RWPE2 (cell line): ENCODE measurements at regions not wholly inside any gene's neighbourhood (a gene's known extent, or its start where the extent isn't known, plus 50 kb on each side); places are given as distances from the start of the nearest gene placed in this dataset.

Source experiments
- ATAC-seq: fragments of 200-7000 bp; cut with Tn5 transposase; 3 replicates; pipeline ENCODE4 v1.9.1; 2021; ENCODE audit warnings: low read depth
- DNase-seq: peaks from one replicate; pipeline ENCODE4 v3.0.0-alpha.2; 2020; ENCODE audit warnings: low spot score
- H3K27ac ChIP-seq: fragments of 450-650 bp; 2 replicates; pipeline ENCODE4 v1.5.1; 2017; ENCODE audit warnings: mild to moderate bottlenecking; ENCODE audit not compliant: poor library complexity, severe bottlenecking
- H3K27me3 ChIP-seq: fragments of 250-450 bp; sonication (Bioruptor Pico); 2 replicates; pipeline ENCODE4 v1.5.1; 2021; ENCODE audit warnings: mild to moderate bottlenecking, moderate library complexity; ENCODE audit not compliant: insufficient read depth, poor library complexity, severe bottlenecking
- H3K36me3 ChIP-seq: fragments of 250-450 bp; sonication (Bioruptor Pico); 2 replicates; pipeline ENCODE4 v1.5.1; 2020; ENCODE audit warnings: low read depth, mild to moderate bottlenecking, moderate library complexity
- H3K4me1 ChIP-seq: fragments of 250-450 bp; sonication (Bioruptor Pico); 2 replicates; pipeline ENCODE4 v1.5.1; 2021; ENCODE audit warnings: mild to moderate bottlenecking, moderate library complexity; ENCODE audit not compliant: insufficient read depth, poor library complexity, severe bottlenecking
- H3K4me3 ChIP-seq: fragments of 250-450 bp; sonication (Bioruptor Pico); 2 replicates; pipeline ENCODE4 v1.5.1; 2021; ENCODE audit warnings: mild to moderate bottlenecking, moderate library complexity; ENCODE audit not compliant: severe bottlenecking
- H3K9me3 ChIP-seq: fragments of 250-450 bp; sonication (Bioruptor Pico); 2 replicates; pipeline ENCODE4 v1.5.1; 2021; ENCODE audit warnings: mild to moderate bottlenecking, moderate library complexity; ENCODE audit not compliant: severe bottlenecking
- TF ChIP-seq, protein P1 (sequence below): fragments of 450-650 bp; IDR thresholded peaks from one replicate; pipeline ENCODE4 v1.5.1; 2017; ENCODE audit warnings: mild to moderate bottlenecking, moderate library complexity; ENCODE audit not compliant: poor library complexity, severe bottlenecking

DNA sequence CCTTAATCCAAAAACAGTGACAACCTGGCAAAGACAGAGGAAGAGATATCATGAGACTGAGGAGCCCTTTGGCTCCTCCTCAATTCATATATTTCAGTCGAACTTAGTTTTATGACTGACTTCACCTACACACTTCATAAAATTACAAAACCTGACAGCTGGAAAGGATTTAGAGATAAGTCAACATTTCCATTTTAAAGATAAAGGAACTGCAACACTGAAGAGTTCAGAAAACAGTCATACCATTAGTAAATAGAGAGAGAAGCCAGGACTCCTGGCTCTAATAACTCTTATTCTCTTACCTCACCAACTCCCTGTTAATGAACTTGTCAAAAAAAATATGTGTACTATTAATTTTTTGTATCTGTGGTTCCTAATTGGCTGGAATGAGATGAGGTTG is 141.0 kb upstream of the COL1A2 start:
- DNase-seq (no peak), ATAC-seq (no peak)
- H3K4me1 ChIP-seq: no peaks in the 10 kb centered on the region
- TF ChIP-seq, protein P1, sequence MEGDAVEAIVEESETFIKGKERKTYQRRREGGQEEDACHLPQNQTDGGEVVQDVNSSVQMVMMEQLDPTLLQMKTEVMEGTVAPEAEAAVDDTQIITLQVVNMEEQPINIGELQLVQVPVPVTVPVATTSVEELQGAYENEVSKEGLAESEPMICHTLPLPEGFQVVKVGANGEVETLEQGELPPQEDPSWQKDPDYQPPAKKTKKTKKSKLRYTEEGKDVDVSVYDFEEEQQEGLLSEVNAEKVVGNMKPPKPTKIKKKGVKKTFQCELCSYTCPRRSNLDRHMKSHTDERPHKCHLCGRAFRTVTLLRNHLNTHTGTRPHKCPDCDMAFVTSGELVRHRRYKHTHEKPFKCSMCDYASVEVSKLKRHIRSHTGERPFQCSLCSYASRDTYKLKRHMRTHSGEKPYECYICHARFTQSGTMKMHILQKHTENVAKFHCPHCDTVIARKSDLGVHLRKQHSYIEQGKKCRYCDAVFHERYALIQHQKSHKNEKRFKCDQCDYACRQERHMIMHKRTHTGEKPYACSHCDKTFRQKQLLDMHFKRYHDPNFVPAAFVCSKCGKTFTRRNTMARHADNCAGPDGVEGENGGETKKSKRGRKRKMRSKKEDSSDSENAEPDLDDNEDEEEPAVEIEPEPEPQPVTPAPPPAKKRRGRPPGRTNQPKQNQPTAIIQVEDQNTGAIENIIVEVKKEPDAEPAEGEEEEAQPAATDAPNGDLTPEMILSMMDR: no peak
- no peak overlapping the region for H3K4me3 ChIP-seq
- H3K9me3 ChIP-seq: no peaks in the 10 kb centered on the region
- no peaks in the 10 kb centered on the region for H3K27me3 ChIP-seq
- no peaks in the 10 kb centered on the region for H3K36me3 ChIP-seq
- H3K27ac ChIP-seq: no peak overlapping the region

DNA sequence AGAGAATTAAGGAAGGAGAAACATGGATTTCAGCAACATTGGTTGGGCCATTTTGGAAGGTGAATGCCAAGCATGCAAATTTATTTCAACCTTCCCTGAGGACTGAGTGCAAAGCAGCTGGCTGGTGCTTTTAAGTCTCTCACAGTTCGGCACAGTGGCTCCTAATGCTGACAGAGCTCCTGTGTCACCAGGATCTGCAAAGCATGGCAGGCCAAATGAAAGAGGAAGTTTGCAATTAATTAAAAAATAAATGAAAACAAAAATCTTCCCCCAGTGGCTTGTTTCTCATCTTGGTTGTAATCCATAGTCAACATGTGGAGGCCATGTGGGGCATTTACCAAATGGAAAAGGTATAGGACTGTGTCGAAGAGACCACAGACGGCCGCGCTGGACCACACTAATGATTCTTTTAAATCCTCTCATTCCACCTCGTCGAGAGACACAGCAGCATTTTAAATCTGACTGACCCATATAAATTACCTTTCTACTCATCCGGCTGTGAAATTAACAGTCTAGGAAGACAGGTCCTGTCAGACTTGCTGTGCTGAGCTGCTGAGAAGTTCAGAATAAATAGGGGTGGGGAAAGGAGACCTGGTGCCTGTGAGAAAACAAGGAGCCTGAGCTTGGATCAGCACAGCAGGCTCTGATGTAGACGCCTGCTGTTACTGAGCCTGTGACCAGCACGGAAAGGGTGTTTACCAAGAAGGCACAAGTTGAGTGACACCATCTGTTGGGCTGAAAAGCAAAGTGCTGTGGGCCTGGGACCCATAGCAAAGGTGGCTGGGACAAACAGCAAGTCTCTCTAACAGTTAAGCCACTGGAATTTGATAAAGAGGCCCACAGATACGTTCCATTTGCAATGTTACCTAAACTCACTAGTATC is 136.0 kb upstream of the COL1A2 start:
- Histone ChIP-seq H3K9me3 (no peaks in the 10 kb centered on the region), H3K4me1 (no peaks in the 10 kb centered on the region), H3K36me3 (no peaks in the 10 kb centered on the region), H3K4me3 (no peak overlapping the region), H3K27ac (no peak overlapping the region), H3K27me3 (no peaks in the 10 kb centered on the region)
- ATAC-seq: no peak
- DNase-seq: no peak
- TF ChIP-seq, protein P1: no peak

DNA sequence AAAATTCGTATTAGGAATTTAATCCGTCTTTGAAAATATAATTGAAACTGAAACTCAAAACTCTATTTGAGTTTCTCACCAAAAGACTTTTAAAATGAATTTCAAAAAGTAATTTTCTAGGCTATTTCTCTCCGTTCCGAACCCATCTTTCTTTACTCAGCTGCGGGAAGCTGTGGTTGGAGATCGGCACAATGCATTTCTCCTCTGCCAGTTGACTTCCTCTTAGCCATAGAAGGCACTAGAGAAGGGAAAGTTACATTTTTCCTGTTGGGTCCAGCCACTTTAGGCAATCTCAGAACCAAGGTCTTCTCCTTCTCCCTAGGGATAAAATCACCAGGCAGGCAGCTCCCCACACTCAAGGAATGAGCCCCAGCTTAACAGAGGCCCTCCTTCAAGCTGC is 133.6 kb upstream of the COL1A2 start:
- Histone ChIP-seq H3K36me3 (no peaks in the 10 kb centered on the region), H3K4me3 (no peak overlapping the region), H3K9me3 (no peaks in the 10 kb centered on the region), H3K27me3 (no peaks in the 10 kb centered on the region), H3K4me1 (no peaks in the 10 kb centered on the region), H3K27ac (no peak overlapping the region)
- no peak for DNase-seq
- no peak for ATAC-seq
- TF ChIP-seq, protein P1: no peak

DNA sequence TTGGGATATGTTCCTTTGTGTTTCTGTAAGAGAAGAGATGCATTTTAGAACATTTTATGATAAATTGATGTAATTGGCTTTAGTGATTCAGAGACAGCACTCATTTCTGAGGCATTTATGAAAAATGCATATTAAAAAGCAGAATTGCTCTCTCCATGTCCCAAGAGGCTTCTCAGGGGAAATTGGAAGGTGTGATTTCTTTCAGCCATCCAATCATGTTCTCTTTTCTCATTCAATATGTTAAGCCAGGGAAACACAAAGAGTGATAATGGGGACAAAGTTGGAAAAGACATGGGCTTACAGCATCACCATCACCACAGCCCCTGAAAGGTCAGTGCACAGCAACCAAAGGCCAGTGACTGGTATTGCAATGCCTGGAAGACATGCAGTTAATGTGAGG is 129.9 kb upstream of the COL1A2 start:
- Histone ChIP-seq H3K27ac (no peak overlapping the region), H3K36me3 (no peaks in the 10 kb centered on the region), H3K4me3 (no peak overlapping the region), H3K27me3 (no peaks in the 10 kb centered on the region), H3K9me3 (no peaks in the 10 kb centered on the region), H3K4me1 (no peaks in the 10 kb centered on the region)
- ATAC-seq: no peak
- TF ChIP-seq, protein P1: no peak
- DNase-seq: no peak

DNA sequence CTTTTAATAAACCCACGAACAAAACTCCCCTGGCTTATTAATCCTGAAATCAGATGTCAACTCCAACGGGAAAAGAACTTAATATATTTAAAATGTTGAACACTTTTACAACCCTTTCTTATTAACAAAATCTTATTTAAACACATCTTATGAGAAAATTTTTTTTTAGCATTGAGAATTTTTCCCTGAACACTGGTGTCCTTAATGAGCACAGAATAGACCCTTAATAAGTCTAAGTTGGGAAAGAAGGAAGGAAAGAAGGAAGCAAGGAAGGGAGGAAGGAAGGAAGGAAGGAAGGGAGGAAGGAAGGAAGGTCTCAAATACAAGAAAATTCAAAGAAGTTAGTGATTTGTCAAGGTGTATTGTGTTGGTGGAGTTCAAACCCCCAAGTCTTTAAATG is 129.2 kb upstream of the COL1A2 start:
- DNase-seq: no peak
- H3K36me3 ChIP-seq: no peaks in the 10 kb centered on the region

More for the DNA sequence above, 129.2 kb upstream of the COL1A2 start:
- no peak overlapping the region for H3K4me3 ChIP-seq
- TF ChIP-seq, protein P1: no peak
- no peak for ATAC-seq
- no peaks in the 10 kb centered on the region for H3K4me1 ChIP-seq
- no peaks in the 10 kb centered on the region for H3K9me3 ChIP-seq
- H3K27ac ChIP-seq: no peak overlapping the region
- H3K27me3 ChIP-seq: no peaks in the 10 kb centered on the region
